NT2/D1 (cell line): ENCODE measurements at regions not wholly inside any gene's neighbourhood (a gene's known extent, or its start where the extent isn't known, plus 50 kb on each side); places are given as distances from the start of the nearest gene placed in this dataset.

Source experiments
- DNase-seq: peaks from one replicate; pipeline ENCODE4 v3.0.0-alpha.2; 2011; ENCODE audit warnings: low read depth, low spot score
- H3K27me3 ChIP-seq: 2 replicates; pipeline ENCODE4 v1.6.0; 2011; ENCODE audit warnings: mild to moderate bottlenecking; ENCODE audit not compliant: insufficient read length, insufficient read depth
- H3K36me3 ChIP-seq: 2 replicates; pipeline ENCODE4 v1.6.1; 2011; ENCODE audit warnings: mild to moderate bottlenecking, low read length, mixed read lengths; ENCODE audit not compliant: insufficient read depth, insufficient read length
- H3K4me1 ChIP-seq: 2 replicates; pipeline ENCODE4 v1.5.1; 2011; ENCODE audit not compliant: insufficient read depth, insufficient read length
- H3K4me3 ChIP-seq: 2 replicates; pipeline ENCODE4 v1.5.1; 2011; ENCODE audit warnings: low read depth; ENCODE audit not compliant: insufficient read length
- H3K9ac ChIP-seq: 2 replicates; pipeline ENCODE4 v1.6.0; 2011; ENCODE audit warnings: low read depth; ENCODE audit not compliant: insufficient read length
- H3K9me3 ChIP-seq: 2 replicates; pipeline ENCODE4 v1.5.1; 2011; ENCODE audit warnings: mild to moderate bottlenecking, low read length; ENCODE audit not compliant: insufficient read depth
- SUZ12 ChIP-seq: IDR thresholded peaks from 2 replicates; pipeline ENCODE4 v1.6.1; 2011; ENCODE audit not compliant: insufficient read length, insufficient read depth; ENCODE audit errors: extremely low read depth
- YY1 ChIP-seq: IDR thresholded peaks from 2 replicates; pipeline ENCODE4 v1.6.1; 2011; ENCODE audit not compliant: insufficient read length, insufficient read depth
- ZNF274 ChIP-seq: IDR thresholded peaks from 2 replicates; pipeline ENCODE4 v1.6.1; 2011; ENCODE audit warnings: mild to moderate bottlenecking, low read depth, low read length

GRCh38 chr4:37522996-37523395 is 163.2 kb downstream of the RELL1 start:
- Histone ChIP-seq H3K4me1 (no peaks in the 10 kb centered on the region), H3K36me3 (no peaks in the 10 kb centered on the region), H3K9me3 (no peaks in the 10 kb centered on the region), H3K27me3 (no peaks in the 10 kb centered on the region), H3K9ac (no peak overlapping the region), H3K4me3 (no peak overlapping the region)
- TF ChIP-seq YY1: no peak
- TF ChIP-seq SUZ12: no peak
- TF ChIP-seq ZNF274: no peak
- DNase-seq: no peak

GRCh38 chr4:37517326-37517725 is 168.8 kb downstream of the RELL1 start:
- H3K4me1 ChIP-seq: no peaks in the 10 kb centered on the region
- H3K27me3 ChIP-seq: no peaks in the 10 kb centered on the region
- no peak for DNase-seq
- TF ChIP-seq YY1 (no peak), SUZ12 (no peak), ZNF274 (no peak)
- H3K9me3 ChIP-seq: no peaks in the 10 kb centered on the region
- H3K36me3 ChIP-seq: no peaks in the 10 kb centered on the region
- no peak overlapping the region for H3K9ac ChIP-seq
- no peak overlapping the region for H3K4me3 ChIP-seq

GRCh38 chr4:37516057-37516775 is 170.0 kb downstream of the RELL1 start:
- no peaks in the 10 kb centered on the region for H3K36me3 ChIP-seq
- no peaks in the 10 kb centered on the region for H3K27me3 ChIP-seq
- H3K4me1 ChIP-seq: no peaks in the 10 kb centered on the region
- no peak for DNase-seq
- no peak for TF ChIP-seq SUZ12
- TF ChIP-seq ZNF274: no peak
- TF ChIP-seq YY1: no peak
- no peaks in the 10 kb centered on the region for H3K9me3 ChIP-seq
- no peak overlapping the region for H3K4me3 ChIP-seq
- no peak overlapping the region for H3K9ac ChIP-seq

GRCh38 chr4:37510626-37511025 is 175.6 kb downstream of the RELL1 start:
- Histone ChIP-seq H3K9ac (no peak overlapping the region), H3K9me3 (no peaks in the 10 kb centered on the region), H3K4me1 (no peaks in the 10 kb centered on the region), H3K27me3 (no peaks in the 10 kb centered on the region), H3K36me3 (no peaks in the 10 kb centered on the region), H3K4me3 (no peak overlapping the region)
- DNase-seq: no peak
- TF ChIP-seq YY1: no peak
- no peak for TF ChIP-seq SUZ12
- no peak for TF ChIP-seq ZNF274

GRCh38 chr4:37503261-37503660 is 182.9 kb downstream of the RELL1 start:
- no peak for TF ChIP-seq SUZ12
- TF ChIP-seq ZNF274: no peak
- no peak for TF ChIP-seq YY1
- no peaks in the 10 kb centered on the region for H3K4me1 ChIP-seq
- DNase-seq: no peak
- H3K36me3 ChIP-seq: no peaks in the 10 kb centered on the region
- H3K27me3 ChIP-seq: no peaks in the 10 kb centered on the region
- no peaks in the 10 kb centered on the region for H3K9me3 ChIP-seq
- H3K9ac ChIP-seq: no peak overlapping the region
- no peak overlapping the region for H3K4me3 ChIP-seq

- Histone ChIP-seq H3K27me3 (no peaks in the 10 kb centered on the region), H3K9me3 (no peaks in the 10 kb centered on the region), H3K9ac (no peak overlapping the region), H3K4me3 (no peak overlapping the region), H3K4me1 (no peaks in the 10 kb centered on the region), H3K36me3 (no peaks in the 10 kb centered on the region)
- DNase-seq: no peak
- TF ChIP-seq ZNF274 (no peak), SUZ12 (no peak), YY1 (no peak)
Measured at GRCh38 chr4:37502070-37502469, 184.1 kb downstream of the RELL1 start.
